ENCODE measurements at regions not wholly inside any gene's neighbourhood (a gene's known extent, or its start where the extent isn't known, plus 50 kb on each side); places are given as distances from the start of the nearest gene placed in this dataset.

DNA sequence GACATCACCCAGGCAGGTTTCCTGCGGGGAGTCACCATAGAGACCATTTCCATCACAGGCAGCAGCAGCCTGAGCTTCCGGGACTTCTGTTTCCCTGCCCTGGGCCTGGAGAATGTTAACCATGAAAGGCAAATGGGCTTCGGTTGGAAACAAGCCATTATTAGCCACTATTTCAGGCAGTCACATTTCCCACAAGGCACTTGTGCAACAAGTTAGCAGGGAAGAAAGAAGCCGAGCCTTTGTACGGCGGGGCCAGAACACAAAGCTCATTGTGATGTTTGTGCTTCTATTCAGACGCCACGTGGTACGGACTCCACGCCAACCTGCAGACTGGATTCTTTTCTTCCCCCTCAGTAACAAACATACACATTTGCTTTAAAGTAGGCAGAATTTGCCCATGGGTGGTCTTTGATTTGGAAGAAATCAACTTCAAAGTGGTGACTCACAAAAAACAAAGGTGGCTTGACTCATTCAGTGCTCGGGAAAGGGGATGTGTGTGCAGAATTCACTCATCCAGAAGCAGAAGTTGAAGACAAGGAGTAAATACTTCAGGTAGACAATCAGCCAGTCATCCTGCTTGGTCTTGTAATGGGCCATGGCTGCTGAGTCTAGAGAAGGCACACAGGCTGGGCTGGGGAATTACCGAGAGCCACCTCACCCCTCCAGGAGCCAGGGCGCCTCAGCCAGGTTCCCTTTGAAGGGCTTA, 154.2 kb upstream of the PRMT8 start:
- intact Hi-C loops (cut with DNase I): no loop called here
- DNase-seq: peak; percentile 47 to 93 (median 82)

- no peak for DNase-seq
- intact Hi-C loops (cut with DNase I): no loop called here
Measured at GRCh38 chr12:3337944-3338343, 153.1 kb upstream of the PRMT8 start.

DNA sequence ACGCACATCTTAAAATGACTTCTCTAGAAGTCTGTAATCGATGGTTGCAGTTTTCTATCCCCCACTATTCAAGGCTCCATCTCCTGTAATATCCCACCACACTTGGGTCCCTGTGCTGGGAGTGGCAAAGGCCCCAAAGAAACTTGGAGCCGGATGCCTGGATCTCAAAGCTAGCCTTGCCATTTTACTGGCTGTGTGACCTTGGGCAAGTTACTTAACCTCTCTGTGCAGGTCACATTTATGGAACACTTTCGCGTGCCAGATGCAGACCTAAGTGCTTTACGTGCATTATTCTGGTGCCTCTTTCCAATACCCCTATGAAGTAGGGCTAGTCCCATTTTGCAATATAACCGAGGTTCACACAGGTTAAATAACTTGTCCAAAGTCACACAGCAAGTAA, 151.8 kb upstream of the PRMT8 start:
- no peak for DNase-seq
- intact Hi-C loops (cut with DNase I): no loop called here

DNA sequence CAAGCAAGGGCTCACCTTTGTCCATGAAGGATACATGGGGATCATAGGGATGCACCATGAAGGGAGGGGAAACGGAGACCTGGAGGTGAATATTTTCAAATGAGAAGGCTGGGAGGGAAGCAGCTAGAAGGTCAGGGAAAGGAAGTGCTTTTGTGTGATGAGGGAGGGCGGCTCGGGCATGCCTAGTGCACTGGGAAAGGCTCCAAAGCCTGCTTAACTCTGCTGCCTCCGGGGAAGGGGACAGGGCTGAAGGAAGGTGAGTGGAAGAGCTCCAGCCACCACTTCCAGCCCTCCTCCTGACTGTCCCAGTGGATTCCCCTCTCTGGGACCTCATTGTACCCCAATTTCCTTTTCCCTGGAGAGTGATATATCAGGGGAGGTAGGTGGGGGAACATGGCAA, 149.4 kb upstream of the PRMT8 start:
- intact Hi-C loops (cut with DNase I): no loop called here
- peak in 2 of 42 donors; percentile 26 to 27 for DNase-seq

- intact Hi-C loops (cut with DNase I): no loop called here
- peak; percentile 47 to 91 (median 77) for DNase-seq
Measured at GRCh38 chr12:3342051-3342450, 149.0 kb upstream of the PRMT8 start.

- DNase-seq: no peak
- intact Hi-C loops (cut with DNase I): no loop called here
Measured at GRCh38 chr12:3348055-3348454, 142.9 kb upstream of the PRMT8 start.

GRCh38 chr12:3350432-3350831, 140.6 kb upstream of the PRMT8 start:
- intact Hi-C loops (cut with DNase I): no loop called here
- peak in 1 of 42 donors; percentile 22 for DNase-seq

- intact Hi-C loops (cut with DNase I): no loop called here
- peak in 11 of 42 donors; percentile 26 to 82 (median 48) for DNase-seq
Measured at GRCh38 chr12:3351731-3352130, 139.3 kb upstream of the PRMT8 start.

DNA sequence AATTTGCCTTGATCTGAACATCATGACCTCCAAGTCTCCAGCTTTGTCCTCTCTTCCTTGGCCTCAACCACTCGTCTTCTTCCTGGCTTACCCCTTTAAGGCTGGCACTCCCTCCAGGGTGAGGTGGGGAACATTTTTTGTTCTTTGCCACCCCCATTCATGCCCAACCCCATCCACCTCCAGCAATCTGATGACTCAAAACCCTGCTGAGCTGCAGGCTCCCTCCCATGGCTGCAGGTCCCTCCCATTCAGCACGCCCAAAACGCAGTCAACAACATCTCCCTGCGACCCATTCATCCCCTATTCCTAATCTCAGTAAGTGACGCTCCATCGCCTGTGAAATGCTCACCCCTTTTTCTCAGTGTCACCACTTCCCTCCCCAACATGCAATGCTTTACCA, 138.8 kb upstream of the PRMT8 start:
- intact Hi-C loops (cut with DNase I): no loop called here
- peak in 40 of 42 donors; percentile 37 to 91 (median 66) for DNase-seq

DNA sequence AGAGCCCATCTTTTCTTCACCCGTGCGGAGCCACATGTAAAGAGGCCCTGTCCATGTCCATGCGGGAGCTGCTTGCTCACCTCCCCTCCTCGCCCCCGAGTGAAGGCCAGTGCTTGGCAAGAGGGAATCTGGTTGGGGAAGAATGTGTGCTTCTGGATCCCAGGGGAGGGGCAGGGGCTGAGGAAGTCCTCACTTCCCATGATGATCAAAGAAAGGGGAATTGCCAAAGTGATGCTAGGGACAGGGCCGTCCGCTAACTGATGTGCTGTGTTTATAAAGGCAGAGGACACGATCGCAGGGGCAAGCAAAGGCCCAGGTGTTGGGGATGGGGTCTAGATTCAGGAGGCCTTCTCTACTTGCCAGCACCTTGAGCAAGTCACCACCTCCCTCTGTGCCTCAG, 137.4 kb upstream of the PRMT8 start:
- intact Hi-C loops (cut with DNase I): no loop called here
- peak in 1 of 42 donors; percentile 24 for DNase-seq

DNA sequence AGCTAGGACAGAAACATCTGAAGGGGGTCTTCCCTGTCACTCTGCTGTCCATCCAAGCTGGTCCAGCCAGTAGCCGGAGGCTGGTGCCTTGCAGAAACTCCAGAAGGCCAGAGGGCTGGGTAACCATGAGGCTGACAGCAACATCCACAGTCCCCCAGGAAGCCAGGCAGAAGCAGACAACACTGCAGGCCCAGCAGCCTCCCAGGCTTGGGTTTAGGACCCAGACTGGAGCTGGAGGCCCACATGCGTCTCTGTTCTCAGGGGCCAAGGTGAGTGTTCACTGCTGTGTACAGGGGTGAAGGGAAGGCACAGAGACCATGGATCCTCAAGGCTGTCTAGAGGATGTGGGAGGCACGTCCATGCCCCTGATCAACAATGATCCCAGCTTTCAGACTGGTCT, 136.4 kb upstream of the PRMT8 start:
- peak in 1 of 42 donors; percentile 18 for DNase-seq
- intact Hi-C loops (cut with DNase I): no loop called here

DNA sequence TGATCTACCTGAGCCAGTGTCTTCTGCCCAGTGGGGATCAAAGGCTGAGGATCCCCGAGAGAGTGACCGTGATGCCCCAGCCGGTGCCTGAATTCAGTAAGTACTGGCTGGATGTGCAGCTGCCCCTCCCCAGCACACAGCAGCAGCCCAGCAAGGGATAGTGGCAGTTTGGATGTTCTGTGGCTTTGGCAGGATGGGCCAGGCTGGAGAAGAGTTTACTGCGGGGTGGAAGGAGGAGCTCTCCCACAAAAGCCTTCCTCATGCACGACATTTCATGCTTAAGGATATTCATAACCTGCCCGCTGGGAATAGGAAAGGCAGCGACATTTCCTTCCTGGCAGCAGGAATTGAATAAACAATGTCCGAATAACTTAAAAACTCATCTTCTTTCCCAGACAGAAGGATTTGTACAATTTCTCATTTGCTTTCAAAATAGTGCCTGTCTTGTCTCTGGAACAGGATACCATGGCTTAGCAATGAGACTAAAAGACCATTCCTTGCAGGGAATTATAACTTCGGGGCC, 135.6 kb upstream of the PRMT8 start:
- DNase-seq: peak in 1 of 42 donors; percentile 20
- intact Hi-C loops (cut with DNase I): no loop called here

- peak in 2 of 42 donors; percentile 4 to 18 for DNase-seq
- intact Hi-C loops (cut with DNase I): no loop called here
Measured at GRCh38 chr12:3357950-3358525, 133.0 kb upstream of the PRMT8 start.

DNA sequence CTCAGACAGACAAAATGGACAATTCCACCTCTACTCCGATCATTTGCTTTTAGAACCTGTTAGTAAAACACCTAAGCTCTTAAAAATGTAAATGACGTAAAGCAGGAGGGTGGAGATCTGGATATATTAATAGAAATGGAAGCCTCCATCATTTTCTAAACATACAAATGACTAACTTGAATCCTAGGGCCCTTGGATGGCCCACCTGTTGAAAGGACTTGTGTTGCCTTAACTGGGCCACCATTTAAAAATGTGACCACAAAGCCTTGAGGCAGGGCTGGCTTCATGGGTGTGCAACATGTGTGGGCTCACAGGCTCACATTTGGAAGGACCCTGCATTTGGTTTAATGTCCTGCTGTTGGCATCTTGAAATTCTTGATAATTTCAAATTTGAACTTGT, 131.5 kb upstream of the PRMT8 start:
- intact Hi-C loops (cut with DNase I): no loop called here
- DNase-seq: peak in 1 of 42 donors; percentile 6

- intact Hi-C loops (cut with DNase I): no loop called here
Measured at GRCh38 chr12:3361146-3361545, 129.9 kb upstream of the PRMT8 start.

DNA sequence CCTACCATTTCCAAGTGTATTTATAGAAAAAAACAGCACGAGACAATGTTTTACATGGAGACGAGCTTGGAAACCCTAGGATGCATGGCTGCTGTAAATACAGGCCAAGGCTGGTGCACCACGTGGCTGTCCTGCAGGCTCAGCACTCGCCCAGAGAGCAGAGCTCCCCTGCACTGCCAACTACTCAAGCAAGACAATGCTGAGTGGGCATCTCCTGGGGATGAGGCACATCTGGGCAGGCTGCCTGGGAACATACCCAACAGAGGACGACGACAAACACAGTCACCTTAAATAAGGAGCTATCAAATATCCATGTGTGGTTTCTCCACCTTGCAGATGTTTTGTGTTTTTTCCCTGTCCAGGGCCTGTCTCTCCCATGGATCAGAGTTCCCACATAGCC, 128.3 kb upstream of the PRMT8 start:
- peak in 2 of 42 donors; percentile 20 to 35 for DNase-seq
- intact Hi-C loops (cut with DNase I): no loop called here

More at GRCh38 chr12:3361146-3361545, 129.9 kb upstream of the PRMT8 start:
- DNase-seq: peak in 2 of 42 donors; percentile 4 to 18

- intact Hi-C loops (cut with DNase I): no loop called here
- DNase-seq: peak in 1 of 42 donors; percentile 20
Measured at GRCh38 chr12:3363608-3364007, 127.4 kb upstream of the PRMT8 start.

DNA sequence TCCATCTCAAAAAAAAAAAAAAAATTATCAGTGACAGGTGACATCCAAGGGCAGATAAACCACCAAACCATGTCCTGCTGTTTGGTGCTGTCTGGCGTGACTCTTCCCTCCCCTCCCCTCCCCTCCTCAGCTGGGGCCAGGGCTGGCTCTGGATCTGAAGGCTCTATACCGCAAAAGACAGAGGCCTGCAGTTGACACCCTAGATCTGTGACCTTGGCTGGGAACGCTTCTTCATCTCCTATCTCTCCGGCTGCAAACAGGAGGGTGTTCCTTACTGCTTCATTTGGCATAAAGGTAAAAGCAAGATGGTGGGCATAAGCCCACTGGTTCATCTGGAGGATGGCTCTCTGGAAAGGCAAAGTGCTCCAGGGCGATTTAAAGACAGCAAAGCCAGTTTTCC, 126.8 kb upstream of the PRMT8 start:
- intact Hi-C loops (cut with DNase I): no loop called here
- peak in 1 of 42 donors; percentile 14 for DNase-seq

DNA sequence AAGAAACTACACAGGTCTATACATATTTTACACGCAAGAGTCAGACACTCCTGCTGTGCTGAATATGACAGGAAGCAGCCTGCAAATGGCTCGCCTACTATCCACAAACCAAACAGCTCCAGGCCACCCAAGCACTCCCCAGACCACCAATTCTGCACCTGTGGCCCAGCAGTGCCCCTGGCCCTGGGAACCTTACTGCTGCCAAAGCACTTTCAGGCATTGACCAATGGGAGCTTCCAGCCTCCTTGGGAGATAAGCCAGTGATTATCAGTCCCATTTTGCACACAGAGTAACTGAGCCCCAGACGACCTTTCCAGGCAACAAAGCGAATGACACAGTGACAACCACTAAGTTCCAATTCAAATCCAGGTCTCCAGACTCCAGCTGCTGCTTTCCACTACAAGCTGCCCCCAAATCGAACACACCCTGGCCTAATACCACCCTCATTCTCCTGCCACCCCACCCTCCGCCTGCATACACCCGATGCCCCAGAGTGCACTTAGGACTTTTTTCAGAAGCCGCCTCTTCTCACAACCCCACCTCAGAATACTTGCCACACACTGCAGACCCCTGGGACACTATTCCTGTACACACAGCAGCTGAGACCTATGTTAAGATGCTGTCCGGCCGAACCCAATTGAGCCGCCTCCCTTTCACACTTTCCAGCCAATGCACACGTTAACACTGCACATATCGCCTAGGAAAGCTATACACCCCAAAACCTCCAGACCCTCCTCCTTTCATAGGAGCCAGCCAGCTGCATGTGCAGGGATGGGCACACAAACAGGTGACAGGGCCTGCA, 126.1 kb upstream of the PRMT8 start:
- DNase-seq: peak in 1 of 42 donors; percentile 24
- intact Hi-C loops (cut with DNase I): no loop called here
